Upper lobe of right lung (tissue), 1 donor: ENCODE measurements at regions not wholly inside any gene's neighbourhood (a gene's known extent, or its start where the extent isn't known, plus 50 kb on each side); places are given as distances from the start of the nearest gene placed in this dataset.

ENCODE experiments used
- ATAC-seq: fragments of 200-7000 bp; cut with Tn5 transposase; one replicate; pipeline ENCODE4 v1.9.1; 2020; ENCODE audit warnings: mild to moderate bottlenecking, moderate library complexity
- DNase-seq: peaks from one replicate; pipeline ENCODE4 v3.0.0-alpha.2; 2020
- H3K27ac ChIP-seq: fragments of 200-600 bp; one replicate; pipeline ENCODE4 v1.8.0; 2022
- H3K27me3 ChIP-seq: fragments of 200-600 bp; one replicate; pipeline ENCODE4 v1.8.0; 2022; ENCODE audit warnings: mild to moderate bottlenecking
- H3K36me3 ChIP-seq: fragments of 200-600 bp; one replicate; pipeline ENCODE4 v1.8.0; 2022
- H3K4me1 ChIP-seq: fragments of 200-600 bp; one replicate; pipeline ENCODE4 v1.8.0; 2022
- H3K4me3 ChIP-seq: fragments of 200-600 bp; one replicate; pipeline ENCODE4 v1.8.0; 2022; ENCODE audit warnings: mild to moderate bottlenecking
- H3K9me3 ChIP-seq: fragments of 200-600 bp; one replicate; pipeline ENCODE4 v1.8.0; 2022
- CTCF ChIP-seq: fragments of 200-600 bp; IDR thresholded peaks from one replicate; pipeline ENCODE4 v1.8.0; 2022; ENCODE audit warnings: antibody characterized with exemption
- intact Hi-C: fragments of 100-400 bp; cut with DNase I; formaldehyde crosslinking; loops from one replicate; pipeline ENCODE4 v1.11.0; 2022
- donor health status: DM: no; HTN: yes; CAD: no; lungs with severe emphysema.

- ATAC-seq, result peak; percentile 97
- DNase-seq, result no peak
- Histone ChIP-seq H3K4me1 (no peaks in the 10 kb centered on the region), H3K9me3 (no peaks in the 10 kb centered on the region), H3K27me3 (no peaks in the 10 kb centered on the region), H3K27ac (no peak overlapping the region), H3K4me3 (no peak overlapping the region), H3K36me3 (no peaks in the 10 kb centered on the region)
- intact Hi-C loops, result no loop called here
- peak; percentile 77 for TF ChIP-seq CTCF
Measured at GRCh38 chr7:55641273-55641691, 69.0 kb upstream of the VOPP1 start.

- no peak for TF ChIP-seq CTCF
- ATAC-seq, result no peak
- H3K27ac ChIP-seq, result no peak overlapping the region
- H3K4me3 ChIP-seq, result no peak overlapping the region
- no peaks in the 10 kb centered on the region for H3K27me3 ChIP-seq
- H3K9me3 ChIP-seq, result no peaks in the 10 kb centered on the region
- intact Hi-C loops, result no loop called here
- H3K4me1 ChIP-seq, result no peaks in the 10 kb centered on the region
- H3K36me3 ChIP-seq, result no peaks in the 10 kb centered on the region
- no peak for DNase-seq
Measured at GRCh38 chr7:55639640-55640039, 67.3 kb upstream of the VOPP1 start.

GRCh38 chr7:55629051-55629677, 56.9 kb upstream of the VOPP1 start:
- intact Hi-C loops, result no loop called here
- Histone ChIP-seq H3K9me3 (no peaks in the 10 kb centered on the region), H3K27ac (no peak overlapping the region), H3K4me1 (no peaks in the 10 kb centered on the region), H3K36me3 (no peaks in the 10 kb centered on the region), H3K4me3 (no peak overlapping the region), H3K27me3 (no peaks in the 10 kb centered on the region)
- DNase-seq (no peak), ATAC-seq (no peak)
- TF ChIP-seq CTCF, result no peak

GRCh38 chr7:55624813-55625212, 52.5 kb upstream of the VOPP1 start:
- TF ChIP-seq CTCF, result no peak
- Histone ChIP-seq H3K27me3 (no peaks in the 10 kb centered on the region), H3K9me3 (no peaks in the 10 kb centered on the region), H3K27ac (no peak overlapping the region), H3K4me3 (no peak overlapping the region), H3K4me1 (no peaks in the 10 kb centered on the region), H3K36me3 (no peaks in the 10 kb centered on the region)
- no peak for DNase-seq
- ATAC-seq, result no peak
- intact Hi-C loops, result no loop called here

- Histone ChIP-seq H3K4me3 (no peak overlapping the region), H3K27ac (no peak overlapping the region), H3K36me3 (no peaks in the 10 kb centered on the region), H3K4me1 (no peaks in the 10 kb centered on the region), H3K27me3 (no peaks in the 10 kb centered on the region), H3K9me3 (no peaks in the 10 kb centered on the region)
- intact Hi-C loops, result no loop called here
- DNase-seq (no peak), ATAC-seq (no peak)
- no peak for TF ChIP-seq CTCF
Measured at GRCh38 chr7:55623617-55624016, 51.3 kb upstream of the VOPP1 start.

- H3K27me3 ChIP-seq, result no peaks in the 10 kb centered on the region
- ATAC-seq (no peak), DNase-seq (no peak)
- no peaks in the 10 kb centered on the region for H3K36me3 ChIP-seq
- no peaks in the 10 kb centered on the region for H3K9me3 ChIP-seq
- no peak for TF ChIP-seq CTCF
- intact Hi-C loops, result no loop called here
- no peak overlapping the region for H3K4me3 ChIP-seq
- H3K4me1 ChIP-seq, result no peaks in the 10 kb centered on the region
- no peak overlapping the region for H3K27ac ChIP-seq
Measured at GRCh38 chr7:55622241-55622640, 49.9 kb upstream of the VOPP1 start.
